HG03280 (cell line): ENCODE measurements at regions not wholly inside any gene's neighbourhood (a gene's known extent, or its start where the extent isn't known, plus 50 kb on each side); places are given as distances from the start of the nearest gene placed in this dataset.
"Not testable (repeated sequence)": the region's sequence is repeated elsewhere in the genome, so short reads cannot be mapped to it uniquely, and the experiment has no call there.

Experiments used
- ATAC-seq: cut with Tn5 transposase; IDR thresholded peaks from one replicate; pipeline ENCODE4 v1.9.1; 2021; ENCODE audit warnings: mild to moderate bottlenecking, moderate library complexity; ENCODE audit not compliant: unreplicated experiment

- no peak for ATAC-seq
These were observed 89.2 kb upstream of the ZNF462 start for GRCh38 chr9:106773750-106774149.

DNA sequence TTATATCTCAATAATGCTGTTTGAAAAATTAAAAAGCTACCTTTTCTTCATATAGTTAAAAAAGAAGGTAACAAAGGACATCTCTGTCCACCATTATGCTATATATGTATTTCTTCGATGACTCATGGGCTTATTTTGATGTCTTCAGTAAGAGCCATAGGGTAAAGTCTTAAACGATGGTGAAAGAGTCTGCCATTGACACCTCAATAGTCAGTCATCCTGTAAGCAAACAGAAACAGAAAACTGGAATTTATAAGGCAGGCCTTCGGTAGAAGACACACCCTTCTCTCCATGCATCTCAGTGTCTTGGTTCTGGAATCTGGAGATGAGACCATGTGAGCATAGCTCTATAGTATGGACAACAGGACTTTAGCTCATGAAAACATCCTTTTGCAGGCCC, 87.0 kb upstream of the ZNF462 start:
- ATAC-seq, result no peak

- ATAC-seq, result no peak
These were observed 83.2 kb upstream of the ZNF462 start for GRCh38 chr9:106779796-106780195.

GRCh38 chr9:106783121-106783520, 79.8 kb upstream of the ZNF462 start:
- no peak for ATAC-seq

DNA sequence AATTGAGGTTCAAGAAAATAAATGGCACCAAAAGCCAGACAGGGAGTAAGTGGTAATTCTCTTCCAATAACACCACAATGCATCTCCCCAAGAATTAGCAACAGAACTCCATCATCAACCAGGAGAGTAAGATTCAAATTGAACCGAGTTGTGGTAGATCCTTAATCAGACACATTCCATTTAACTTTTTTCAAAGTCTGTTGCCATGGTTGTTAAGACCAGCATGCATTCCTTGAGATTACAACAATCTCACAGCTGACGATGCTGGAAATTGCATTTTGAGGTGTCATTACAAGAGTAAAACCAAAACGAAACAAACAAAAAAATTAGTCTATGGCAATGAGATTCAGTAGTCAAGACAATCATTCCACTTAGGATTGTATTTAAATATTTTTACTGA, 78.9 kb upstream of the ZNF462 start:
- ATAC-seq, result no peak

- no peak for ATAC-seq
These were observed 77.8 kb upstream of the ZNF462 start for GRCh38 chr9:106785200-106785599.

DNA sequence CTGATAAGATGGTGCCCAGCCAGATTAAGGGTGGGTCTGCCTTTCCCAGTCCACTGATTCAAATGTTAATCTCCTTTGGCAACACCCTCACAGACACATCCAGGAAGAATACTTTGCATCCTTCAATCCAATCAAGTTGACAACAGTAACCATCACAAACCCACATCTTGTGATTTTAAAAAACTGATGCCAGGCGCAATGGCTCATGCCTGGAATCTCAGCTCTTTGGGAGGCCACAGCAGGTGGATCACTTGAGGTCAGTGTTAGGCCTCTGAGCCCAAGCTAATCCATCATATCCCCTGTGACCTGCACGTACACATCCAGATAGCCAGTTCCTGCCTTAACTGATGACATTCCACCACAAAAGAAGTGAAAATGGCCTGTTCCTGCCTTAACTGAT, 74.9 kb upstream of the ZNF462 start:
- ATAC-seq, result not testable (repeated sequence)

GRCh38 chr9:106795031-106795430, 67.9 kb upstream of the ZNF462 start:
- ATAC-seq, result no peak

DNA sequence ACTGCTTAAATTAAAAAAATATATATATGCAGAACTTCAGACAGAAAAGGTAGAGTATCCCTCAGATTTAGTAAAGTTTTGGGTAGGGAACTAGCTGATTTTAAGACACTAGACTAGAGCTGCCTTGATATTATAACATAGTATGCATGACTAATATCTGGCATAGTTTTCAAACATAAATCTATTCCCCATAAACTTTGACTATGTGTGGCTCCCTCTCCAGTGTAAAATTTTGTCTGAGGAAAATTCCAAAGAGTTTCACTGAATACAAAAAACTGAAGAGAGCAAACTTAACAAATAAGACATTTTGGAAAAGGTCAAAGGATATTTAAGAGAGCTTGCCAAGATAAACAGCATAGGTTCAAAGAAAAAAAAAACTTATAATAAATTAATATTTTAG, 66.2 kb upstream of the ZNF462 start:
- ATAC-seq, result no peak

GRCh38 chr9:106797299-106797698, 65.7 kb upstream of the ZNF462 start:
- no peak for ATAC-seq

- no peak for ATAC-seq
These were observed 64.8 kb upstream of the ZNF462 start for GRCh38 chr9:106798016-106798799.

DNA sequence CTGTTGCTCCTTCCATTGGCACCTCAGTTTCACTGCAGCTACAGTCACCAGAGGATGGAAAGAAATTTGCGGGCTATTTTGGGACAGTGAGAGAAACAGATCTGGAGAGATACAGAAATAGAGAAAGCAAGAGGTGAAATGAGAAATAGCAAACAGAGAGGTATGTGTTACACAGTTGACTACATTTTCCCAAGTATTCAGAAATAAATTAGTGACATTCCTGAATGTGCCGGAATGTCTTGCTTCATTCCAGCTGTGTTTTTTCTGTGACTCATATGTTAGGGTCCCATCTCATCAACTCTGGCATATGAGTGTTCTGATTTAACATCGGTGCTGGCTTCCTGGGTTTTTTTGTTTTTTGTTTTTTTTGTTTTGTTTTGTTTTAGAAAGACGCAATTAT, 63.8 kb upstream of the ZNF462 start:
- no peak for ATAC-seq

DNA sequence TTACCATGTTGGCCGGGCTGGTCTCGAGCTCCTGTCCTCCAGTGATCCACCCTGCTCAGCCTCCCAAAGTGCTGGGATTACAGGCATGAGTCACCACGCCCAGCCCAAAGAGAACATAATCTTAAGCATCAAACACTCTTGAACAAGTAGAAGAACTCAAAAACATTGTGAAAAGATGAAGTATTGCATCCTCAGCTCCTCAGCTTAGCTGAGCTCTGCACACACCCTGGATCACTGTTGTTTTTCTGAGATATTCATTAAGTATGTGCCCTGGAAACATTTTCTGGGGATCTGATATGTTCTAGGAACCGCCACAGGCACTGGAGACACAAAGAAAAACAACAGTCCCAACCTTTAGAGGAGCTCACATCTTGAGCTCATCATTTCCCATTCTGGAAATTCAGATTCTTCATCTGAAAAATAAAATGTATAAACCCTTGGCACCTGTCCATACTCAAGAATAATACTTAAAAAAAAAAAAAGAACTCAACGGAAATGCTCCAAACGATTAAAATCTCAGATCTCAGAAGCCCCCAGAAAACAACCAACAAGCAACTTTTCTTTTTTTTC, 62.2 kb upstream of the ZNF462 start:
- ATAC-seq, result no peak

GRCh38 chr9:106801816-106802215, 61.1 kb upstream of the ZNF462 start:
- ATAC-seq, result no peak
